NCI-H345 (cell line): ENCODE measurements at regions not wholly inside any gene's neighbourhood (a gene's known extent, or its start where the extent isn't known, plus 50 kb on each side); places are given as distances from the start of the nearest gene placed in this dataset.

Experiments
- DNase-seq: peaks from one replicate; lab custom pipeline; 2025; lab: John Stamatoyannopoulos, UW

DNA sequence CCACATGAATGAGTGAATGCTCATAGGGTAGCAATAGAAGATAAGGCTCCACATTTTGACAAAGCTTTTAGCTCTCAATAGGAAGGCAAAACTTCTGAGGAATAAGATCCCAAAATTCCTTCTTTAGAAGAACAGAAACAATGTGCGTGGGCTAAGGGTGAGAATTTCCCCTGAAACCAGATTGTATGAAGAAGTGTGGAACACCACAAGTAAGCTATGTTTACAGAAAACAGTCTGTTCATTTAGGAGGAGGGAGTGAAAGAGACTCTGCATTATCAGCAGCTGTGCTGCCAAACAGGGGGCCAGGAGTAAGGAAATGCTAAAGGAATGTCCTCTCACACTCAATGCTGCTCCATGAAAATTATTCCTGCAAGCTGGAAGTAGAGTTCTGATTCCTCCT is 851.6 kb downstream of the CENPC start:
- no peak for DNase-seq

DNA sequence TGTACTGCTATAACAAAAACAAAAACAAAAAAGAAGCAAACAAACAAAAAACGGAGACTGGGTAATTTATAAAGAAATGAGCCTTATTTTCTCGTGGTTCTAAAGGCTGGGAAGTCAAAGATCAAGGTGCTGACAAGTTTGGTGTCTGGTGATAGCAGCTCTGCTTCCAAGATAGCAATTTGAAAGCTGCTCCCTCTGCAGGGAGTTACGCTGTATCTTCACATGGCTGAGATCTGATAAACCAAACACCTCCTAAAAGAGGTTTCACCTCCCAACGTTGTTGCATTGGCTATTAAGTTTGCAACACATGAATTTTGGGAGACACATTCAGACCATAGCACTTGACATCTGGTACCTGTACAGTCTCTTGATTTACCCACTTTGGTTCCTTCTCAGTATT is 854.2 kb downstream of the CENPC start:
- no peak for DNase-seq

DNA sequence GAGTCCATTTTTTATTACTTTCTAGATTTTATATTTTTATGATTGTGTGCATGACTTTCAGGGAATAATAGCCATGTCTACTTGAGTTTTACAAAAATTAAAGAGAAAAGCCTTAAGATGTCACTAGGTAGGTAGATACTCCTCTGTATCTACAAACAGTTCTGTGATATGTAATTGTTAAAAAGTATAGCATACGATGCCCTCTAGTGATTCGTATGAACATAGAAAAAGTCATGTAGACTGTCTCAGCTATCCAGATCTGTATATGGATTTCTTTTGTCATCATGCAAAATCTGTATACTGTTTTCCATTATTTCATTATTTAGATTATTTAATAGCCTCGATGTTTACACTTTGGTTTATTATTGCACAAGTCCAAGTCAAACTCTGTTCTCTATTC is 856.6 kb downstream of the CENPC start:
- peak; percentile 35 for DNase-seq

DNA sequence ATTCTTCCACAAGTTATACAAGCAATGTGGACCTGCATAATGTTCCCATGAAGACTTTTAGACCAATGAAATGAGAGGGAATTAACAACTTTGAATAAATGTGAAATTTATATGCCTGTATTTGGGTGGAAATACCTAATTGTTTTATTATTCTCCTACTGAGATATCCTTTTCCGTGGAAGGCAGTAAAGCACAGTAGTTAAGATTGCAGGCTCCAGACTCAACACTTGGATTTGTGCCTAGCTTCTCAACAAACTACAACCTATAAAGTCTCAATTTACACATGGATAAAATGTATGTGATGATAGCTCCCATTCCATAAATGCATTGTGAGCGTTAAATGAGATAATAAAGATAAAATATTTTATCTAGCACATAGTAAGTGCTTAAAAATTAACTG is 857.8 kb downstream of the CENPC start:
- no peak for DNase-seq

DNA sequence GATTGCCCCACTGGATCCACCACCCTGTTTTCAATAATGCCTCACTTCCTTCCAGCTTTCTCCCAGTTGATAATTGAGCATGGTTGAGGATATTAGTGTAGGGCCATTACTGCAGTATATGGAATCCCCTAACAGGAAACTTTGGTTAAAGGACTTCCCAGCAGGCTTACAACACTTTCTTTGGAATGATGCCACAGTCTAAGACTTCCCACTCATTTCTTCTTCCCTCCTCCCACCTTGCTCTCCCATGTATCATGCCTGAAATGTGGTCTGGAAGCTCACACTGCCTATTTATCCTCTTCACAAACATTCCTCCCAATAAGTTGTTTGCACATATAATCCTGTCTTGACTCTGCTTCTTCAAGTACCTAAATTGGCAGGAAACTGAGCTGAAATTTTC is 863.3 kb downstream of the CENPC start:
- no peak for DNase-seq

DNA sequence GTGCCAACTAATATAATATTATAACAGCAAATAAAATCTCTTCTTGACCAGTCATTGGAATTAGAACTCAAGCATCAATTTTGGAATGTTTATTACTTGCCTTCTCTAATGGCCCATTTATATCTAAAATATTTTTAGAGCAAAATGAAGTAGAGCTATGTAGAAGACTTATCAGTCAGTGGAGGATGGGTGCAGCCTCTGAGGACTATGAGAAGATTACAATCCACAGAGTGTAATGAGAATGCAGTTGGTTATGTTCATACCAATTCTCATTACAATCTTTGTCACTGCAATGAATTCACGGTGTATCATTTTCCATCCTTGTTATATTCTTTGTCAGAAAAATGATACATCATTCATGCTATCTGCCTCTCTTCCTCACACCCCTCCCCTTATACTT is 878.1 kb downstream of the CENPC start:
- DNase-seq, result no peak

DNA sequence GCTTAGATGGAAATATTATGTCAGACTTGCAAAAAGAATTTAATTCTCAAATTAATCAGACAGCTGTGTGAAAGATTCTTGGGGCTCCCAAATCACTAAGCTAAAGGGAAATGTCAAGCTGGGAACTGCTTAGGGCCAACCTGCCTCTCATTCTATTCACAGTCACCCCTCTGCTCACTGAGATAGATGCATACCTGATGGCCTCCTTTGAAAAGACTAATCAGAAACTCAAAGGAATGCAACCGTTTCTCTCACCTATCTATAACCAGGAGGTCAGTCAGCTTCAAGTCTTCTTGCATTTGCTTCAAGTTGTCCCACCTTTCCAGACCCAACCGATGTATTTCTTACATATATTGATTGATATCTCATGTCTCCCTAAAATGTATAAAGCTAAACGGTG is 882.7 kb downstream of the CENPC start:
- no peak for DNase-seq

DNA sequence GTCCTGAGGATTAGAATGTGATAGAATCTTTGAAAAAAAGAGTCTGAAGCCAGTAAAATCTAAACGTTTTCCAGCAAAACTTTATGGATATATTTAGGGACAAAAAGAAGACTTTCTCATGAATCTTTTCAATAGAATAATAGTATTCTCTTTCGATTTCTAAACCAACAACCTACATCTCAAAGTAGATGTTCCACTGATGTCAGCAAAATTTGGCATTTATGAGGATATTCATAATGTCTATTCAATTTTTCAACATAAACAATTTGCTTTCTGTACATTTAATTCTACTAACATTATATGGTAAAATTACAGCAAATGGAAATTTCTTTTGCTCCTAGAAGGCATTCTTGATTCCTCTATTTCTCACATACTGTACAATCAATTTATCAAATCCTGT is 886.5 kb downstream of the CENPC start:
- DNase-seq, result no peak

DNA sequence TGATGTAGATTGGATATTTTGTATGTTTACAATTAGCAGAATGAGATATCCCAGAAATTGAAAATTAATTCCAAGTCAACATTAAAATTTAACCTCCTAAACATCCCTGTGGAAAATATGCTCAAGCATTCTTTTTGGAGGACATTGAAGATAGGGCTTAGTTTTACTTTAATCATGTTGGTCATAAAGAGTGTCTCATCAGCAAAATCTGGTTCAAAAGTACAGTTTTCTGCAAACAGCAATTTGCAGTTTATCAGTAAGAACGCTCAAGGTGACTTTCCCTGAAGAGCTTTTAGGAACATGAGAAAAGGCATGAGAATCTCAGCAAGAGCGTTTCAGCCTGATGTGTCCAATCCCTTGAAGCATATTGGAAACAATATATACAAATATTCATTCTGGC is 889.8 kb downstream of the CENPC start:
- DNase-seq, result no peak

DNA sequence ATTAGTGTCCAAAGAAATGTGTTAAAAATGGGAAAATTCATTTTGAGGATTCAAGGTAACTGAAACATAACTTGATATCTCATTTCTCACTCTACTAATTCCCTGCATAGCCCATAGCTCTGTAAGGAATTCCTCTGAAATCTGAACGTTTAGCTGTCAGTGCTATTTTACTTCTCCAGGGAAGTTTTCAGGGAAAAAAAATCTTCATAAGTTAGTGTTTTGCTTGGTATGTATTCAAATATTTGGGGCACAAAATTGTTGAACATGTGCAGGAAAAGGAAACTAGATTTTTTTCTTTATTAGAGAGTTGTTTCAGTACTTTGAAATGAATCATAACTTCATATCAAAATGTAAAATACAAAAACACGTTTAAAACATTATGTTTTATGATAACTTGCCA is 891.4 kb downstream of the CENPC start:
- no peak for DNase-seq

DNA sequence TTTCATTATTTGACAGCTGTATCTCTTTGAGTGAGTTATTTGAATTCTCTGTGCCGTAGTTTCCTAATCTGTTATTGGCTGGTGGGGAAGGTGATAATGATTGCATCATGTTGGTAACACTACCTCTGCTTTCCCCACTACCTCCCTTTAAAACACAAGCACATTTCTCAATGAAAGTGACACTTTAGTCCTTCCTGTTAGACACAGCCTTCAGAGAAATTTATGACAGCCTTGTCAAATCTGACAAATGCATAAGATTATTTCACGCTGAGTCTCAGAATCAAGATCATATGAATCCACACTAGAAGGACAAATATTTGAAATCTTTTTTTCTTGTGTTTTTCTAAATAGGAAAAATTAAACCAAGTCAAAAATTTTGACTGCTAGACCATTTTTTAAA is 896.1 kb downstream of the CENPC start:
- DNase-seq, result no peak

DNA sequence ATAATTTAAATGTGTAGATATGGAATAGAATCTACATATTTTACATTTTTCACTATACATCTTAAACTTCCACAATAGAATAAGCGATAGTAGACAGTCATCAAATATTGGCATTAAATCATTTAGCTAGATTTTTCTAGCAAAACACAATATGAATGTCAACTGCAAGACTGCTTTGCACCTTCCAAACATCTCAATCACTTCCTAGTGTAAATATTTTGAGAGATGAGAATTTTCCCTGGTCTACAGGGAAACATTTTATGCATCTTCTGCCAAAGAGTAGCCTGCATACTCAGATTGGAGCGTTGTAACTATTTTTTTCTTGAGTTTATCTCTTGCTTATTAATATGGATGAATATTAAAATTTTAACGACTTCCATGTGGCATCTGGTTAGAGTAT is 897.4 kb downstream of the CENPC start:
- DNase-seq, result no peak

DNA sequence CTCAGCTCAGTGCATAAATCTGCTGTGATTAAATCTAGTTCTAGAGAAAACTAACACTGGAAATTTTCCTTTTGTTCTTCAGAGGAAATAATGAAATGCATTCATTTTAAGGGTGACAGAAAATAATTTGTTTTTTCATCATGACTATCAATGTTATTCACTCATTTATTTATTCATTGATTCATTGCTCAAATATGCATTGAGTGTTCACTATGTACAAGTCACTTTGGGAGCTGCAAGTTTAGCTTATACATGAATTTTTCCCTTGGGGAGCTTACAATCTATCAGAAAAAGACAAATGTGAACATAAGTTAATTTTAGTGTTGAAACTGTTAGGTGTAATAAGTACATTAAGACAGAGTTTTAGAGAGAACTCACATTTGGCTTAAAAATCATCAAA is 897.8 kb downstream of the CENPC start:
- no peak for DNase-seq

DNA sequence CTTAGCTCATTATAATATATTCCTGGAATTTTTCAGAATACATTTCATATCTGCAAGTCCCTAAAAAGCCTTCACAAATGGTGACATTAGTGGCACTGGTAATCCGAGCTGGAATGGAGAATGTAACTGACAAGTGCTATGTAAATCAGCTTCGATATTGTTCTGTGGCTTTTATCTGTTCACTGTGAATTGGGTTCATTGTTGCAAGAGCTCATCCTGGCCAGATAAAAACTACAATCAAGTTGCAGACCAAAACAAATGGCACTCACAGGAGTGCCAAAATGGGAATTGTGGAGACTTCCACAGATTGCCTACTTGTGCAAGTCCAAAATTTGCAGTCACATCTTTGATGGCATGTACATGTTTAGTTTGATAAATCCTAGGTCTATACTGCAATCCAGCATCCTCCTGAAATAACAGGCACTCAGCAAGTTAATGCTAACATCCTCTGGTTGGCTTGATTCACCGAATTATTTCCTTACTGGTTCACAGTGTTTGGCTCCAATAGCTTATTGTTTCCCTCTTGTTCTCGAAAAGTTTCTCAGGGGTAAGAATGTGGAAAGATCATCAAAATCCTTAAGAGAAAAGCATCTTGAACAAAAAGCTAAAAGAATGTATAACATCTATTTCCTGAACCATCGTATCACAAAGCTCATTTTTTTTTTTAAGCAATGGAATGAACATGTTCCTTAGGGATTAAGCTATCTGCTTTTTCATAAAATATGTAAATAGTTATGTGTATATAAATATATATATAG is 904.9 kb downstream of the CENPC start:
- DNase-seq, result peak; percentile 58

DNA sequence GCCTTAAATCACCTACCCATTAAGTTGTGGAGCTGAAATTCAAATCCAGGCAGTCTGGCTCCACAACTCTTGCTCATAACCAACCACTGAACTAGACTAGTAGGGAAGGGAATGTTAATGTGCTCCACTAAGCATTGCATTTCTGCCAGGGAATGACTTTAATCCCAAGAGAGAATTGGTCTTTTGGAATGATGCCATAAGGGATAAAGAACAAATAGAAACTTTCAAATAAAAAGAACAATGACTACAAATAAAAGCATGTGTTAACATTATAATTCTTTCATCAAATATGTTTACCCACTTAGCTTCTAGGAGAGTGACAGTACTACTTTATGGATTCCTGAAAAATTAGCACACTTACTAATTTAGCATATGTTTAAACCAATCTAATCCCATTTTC is 905.9 kb downstream of the CENPC start:
- peak; percentile 46 for DNase-seq

DNA sequence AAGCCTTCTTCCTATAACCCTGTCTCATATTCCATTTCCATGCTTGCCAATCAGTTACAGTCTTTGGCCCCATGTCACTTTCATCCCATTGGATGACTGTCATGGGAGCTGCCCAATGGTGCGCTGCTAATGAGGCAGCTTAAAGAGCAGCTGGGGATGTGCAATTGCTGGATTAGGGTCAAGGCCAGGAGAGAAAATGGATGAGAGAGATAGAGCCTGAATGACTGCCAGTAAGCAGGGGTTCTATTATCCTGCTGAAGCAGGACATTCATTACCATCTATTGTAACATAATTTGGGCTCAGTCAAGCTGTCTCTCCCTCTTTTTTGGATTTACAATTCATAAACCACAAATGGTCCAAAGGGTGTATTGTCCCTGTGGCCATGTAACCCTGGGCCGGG is 909.0 kb downstream of the CENPC start:
- no peak for DNase-seq

DNA sequence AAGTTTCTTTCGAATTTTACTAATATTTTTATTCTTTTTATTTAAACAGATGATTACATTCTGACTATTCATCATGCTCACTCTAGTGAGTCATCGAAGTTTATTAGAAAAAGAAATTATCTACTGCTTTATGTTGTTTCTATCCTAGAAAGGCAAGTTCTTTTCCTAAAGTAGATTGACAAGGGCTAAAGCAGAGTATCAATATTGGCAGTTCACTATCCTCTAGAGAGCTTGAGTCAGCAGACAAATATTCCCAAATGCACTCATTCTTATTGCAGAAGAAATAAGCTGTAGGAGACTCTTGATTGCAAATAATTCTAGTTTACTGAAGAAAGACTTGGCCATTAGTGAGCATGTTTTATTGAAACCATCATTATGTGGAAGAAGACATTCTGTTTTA is 911.8 kb downstream of the CENPC start:
- no peak for DNase-seq

DNA sequence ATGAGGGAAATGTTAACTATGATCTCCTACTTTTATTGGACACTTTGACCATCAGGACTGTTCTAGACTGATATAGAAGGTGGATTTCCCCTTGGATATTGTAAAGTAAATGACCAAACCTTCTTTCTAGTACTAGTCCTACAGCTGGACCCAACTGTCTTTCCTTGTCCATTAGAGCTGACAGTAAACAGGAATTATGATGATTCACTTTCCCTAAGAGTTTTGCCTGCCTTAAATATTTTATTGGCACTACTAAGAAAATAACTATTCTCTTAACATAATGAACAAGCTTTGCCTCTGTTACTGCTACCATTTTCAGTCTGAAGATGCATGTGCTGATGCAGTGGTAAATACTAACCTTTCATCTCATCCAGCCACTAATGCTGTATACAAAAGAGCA is 915.4 kb downstream of the CENPC start:
- DNase-seq, result no peak

DNA sequence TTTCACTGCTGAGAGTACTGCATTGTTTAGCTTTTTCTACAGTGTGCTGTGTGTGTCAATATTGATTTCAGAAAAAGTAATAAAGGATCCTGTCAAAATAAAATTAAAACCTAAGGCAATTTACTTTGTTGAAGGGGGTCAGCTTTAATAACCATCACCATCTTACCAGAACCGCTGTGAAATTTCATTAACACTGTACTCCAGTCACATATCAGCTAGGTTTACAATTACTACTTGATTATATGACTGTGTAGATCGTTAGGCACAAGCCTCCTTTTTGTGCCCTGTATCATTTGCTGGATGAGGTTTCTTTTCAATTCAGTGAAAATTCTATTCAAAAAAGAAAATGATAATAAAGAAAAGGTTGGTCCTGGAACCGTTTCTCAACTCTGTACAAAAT is 917.2 kb downstream of the CENPC start:
- DNase-seq, result no peak

DNA sequence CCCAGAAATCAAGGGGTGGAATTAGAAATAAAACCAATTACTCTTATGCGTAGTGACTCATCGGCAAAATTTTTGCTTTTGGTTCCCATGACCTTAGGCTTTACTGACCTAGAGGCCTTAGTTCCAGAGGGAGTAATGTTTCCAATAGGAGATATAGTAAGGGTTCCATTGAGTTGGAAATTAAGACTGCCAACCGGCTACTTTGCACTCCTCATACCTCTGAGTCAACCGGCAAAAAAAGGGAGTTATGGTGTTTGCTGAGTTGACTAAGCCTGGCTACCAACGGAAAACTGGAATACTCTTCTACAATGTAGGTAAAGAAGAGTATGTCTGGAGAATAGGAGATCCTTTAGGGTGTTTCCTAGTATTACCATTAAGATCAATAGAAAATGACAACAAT is 919.8 kb downstream of the CENPC start:
- DNase-seq, result no peak

DNA sequence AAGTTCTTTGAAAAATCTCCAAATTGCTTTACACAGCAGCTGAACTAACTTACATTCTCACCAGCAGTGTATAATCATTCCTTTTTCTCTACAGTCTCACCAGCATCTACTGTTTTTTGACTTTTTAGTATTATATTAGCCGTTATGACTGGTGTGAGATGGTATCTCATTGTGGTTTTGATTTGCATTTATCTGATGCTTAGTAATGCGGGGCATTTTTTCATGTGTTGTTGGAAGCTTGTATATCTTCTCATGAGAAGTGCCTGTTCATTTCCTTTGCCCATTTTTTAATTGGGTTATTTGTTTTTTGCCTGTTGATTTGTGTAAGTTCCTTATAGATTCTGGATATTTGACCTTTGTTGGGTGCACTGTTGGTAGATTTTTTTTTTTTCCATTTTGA is 931.7 kb downstream of the CENPC start:
- DNase-seq, result no peak

DNA sequence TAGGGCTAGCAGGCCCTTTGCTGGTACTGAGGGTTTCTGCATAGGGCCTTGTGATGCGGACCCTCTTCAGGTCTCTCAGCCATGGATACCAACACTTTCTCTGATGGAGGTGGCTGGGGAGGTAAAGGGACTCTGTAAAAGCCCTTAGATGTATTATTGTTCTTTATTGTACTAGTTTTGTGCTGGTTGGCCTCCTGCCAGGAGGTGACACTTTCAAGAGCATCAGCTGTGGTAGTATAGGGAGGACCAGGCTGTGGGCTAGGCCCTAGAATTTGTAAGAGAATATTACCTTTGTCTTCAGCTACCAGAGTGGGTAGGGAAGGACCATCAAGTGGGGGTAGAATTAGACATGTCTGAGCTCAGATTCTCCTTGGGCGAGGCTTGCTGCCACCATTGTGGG is 936.3 kb downstream of the CENPC start:
- DNase-seq, result no peak

DNA sequence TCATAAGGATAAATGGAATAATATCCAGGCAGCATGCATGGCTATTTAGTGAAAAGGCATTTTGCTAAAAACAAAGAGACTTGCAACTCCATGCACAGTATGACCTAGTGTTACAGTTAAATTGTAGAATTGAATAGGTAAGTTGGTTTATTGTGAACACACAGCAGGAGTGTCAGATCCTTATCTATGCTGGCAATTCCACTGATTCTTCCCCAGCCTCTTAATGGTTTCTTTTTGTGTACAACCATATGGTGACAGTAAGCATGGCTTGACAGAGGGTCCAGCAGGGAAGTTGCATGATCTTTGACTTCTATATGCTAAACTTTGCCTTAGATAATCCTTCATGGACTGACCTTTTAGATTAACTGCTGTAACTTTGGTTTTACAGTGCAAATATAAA is 936.6 kb upstream of the EPHA5 start:
- peak; percentile 1 for DNase-seq

DNA sequence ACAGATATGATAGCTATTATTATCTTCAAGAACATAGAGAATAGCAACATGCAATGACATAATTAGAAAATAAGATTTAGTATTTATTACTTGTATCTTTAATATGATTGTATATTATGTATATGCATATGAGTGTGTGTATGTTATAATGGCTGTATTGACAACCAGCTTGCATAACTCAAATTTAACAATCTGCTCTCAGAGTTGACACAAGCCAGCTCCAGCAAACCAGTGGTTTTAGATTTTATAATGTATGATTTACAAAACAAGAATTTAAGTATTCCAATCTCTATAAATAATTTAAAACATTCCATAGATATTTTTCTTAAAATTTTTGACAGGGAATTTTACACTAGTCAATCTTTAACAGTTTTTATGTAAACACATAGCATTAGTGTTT is 935.9 kb upstream of the EPHA5 start:
- no peak for DNase-seq

DNA sequence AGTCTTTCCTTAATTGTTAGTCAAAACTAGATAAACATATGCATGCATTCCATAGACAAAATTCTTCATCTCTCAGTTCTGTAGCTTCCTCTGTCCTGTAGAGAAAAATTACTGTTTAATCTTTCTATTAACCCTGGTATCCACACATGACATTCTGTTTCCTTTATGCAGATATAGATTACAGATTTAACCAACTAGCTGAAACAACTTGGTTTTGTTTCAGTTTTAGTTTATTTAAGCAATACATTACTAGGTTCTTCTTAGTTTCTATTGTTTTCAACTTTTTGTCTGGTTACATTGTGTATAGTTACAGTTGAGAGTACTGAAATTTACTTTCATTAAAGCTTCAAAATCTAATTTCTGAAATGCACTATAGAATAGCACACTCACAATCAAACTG is 933.9 kb upstream of the EPHA5 start:
- no peak for DNase-seq
